ENCODE measurements at regions not wholly inside any gene's neighbourhood (a gene's known extent, or its start where the extent isn't known, plus 50 kb on each side); places are given as distances from the start of the nearest gene placed in this dataset.

GRCh38 chr11:121901886-121902285 lies 214.1 kb downstream of the BLID start:
- TF ChIP-seq, protein P1, sequence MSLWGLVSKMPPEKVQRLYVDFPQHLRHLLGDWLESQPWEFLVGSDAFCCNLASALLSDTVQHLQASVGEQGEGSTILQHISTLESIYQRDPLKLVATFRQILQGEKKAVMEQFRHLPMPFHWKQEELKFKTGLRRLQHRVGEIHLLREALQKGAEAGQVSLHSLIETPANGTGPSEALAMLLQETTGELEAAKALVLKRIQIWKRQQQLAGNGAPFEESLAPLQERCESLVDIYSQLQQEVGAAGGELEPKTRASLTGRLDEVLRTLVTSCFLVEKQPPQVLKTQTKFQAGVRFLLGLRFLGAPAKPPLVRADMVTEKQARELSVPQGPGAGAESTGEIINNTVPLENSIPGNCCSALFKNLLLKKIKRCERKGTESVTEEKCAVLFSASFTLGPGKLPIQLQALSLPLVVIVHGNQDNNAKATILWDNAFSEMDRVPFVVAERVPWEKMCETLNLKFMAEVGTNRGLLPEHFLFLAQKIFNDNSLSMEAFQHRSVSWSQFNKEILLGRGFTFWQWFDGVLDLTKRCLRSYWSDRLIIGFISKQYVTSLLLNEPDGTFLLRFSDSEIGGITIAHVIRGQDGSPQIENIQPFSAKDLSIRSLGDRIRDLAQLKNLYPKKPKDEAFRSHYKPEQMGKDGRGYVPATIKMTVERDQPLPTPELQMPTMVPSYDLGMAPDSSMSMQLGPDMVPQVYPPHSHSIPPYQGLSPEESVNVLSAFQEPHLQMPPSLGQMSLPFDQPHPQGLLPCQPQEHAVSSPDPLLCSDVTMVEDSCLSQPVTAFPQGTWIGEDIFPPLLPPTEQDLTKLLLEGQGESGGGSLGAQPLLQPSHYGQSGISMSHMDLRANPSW (CRISPR knock-in tag; conservative IDR thresholded peaks at IDR 0.05; ENCODE audit: low read depth), result no peak
- TF ChIP-seq RELA (CRISPR knock-in tag; IDR thresholded peaks at IDR 0.05; ENCODE audit: borderline replicate concordance) (no peak), NR3C1 (CRISPR knock-in tag; conservative IDR thresholded peaks at IDR 0.05; ENCODE audit: low read depth) (no peak), FOXK1 (CRISPR knock-in tag; IDR thresholded peaks at IDR 0.05) (no peak), GRHL2 (CRISPR knock-in tag; IDR thresholded peaks at IDR 0.05; ENCODE audit: insufficient replicate concordance, severe bottlenecking) (no peak), ZNF396 (CRISPR knock-in tag; IDR thresholded peaks at IDR 0.05; ENCODE audit: borderline replicate concordance) (no peak), NR1H2 (CRISPR knock-in tag; IDR thresholded peaks at IDR 0.05) (no peak), MYBL2 (CRISPR knock-in tag; IDR thresholded peaks at IDR 0.05) (no peak), MXD4 (CRISPR knock-in tag; IDR thresholded peaks at IDR 0.05; ENCODE audit: borderline replicate concordance) (no peak), ZNF425 (CRISPR knock-in tag; conservative IDR thresholded peaks at IDR 0.05) (no peak), CTCF (IDR thresholded peaks at IDR 0.05) (no peak), NR2C2 (CRISPR knock-in tag; IDR thresholded peaks at IDR 0.05) (no peak), ZNF416 (CRISPR knock-in tag; IDR thresholded peaks at IDR 0.05) (no peak), ZBTB21 (CRISPR knock-in tag; IDR thresholded peaks at IDR 0.05; ENCODE audit: borderline replicate concordance) (no peak)
- TF ChIP-seq, protein P2, sequence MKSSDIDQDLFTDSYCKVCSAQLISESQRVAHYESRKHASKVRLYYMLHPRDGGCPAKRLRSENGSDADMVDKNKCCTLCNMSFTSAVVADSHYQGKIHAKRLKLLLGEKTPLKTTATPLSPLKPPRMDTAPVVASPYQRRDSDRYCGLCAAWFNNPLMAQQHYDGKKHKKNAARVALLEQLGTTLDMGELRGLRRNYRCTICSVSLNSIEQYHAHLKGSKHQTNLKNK (CRISPR knock-in tag; IDR thresholded peaks at IDR 0.05), result no peak
- TF ChIP-seq, protein P3, sequence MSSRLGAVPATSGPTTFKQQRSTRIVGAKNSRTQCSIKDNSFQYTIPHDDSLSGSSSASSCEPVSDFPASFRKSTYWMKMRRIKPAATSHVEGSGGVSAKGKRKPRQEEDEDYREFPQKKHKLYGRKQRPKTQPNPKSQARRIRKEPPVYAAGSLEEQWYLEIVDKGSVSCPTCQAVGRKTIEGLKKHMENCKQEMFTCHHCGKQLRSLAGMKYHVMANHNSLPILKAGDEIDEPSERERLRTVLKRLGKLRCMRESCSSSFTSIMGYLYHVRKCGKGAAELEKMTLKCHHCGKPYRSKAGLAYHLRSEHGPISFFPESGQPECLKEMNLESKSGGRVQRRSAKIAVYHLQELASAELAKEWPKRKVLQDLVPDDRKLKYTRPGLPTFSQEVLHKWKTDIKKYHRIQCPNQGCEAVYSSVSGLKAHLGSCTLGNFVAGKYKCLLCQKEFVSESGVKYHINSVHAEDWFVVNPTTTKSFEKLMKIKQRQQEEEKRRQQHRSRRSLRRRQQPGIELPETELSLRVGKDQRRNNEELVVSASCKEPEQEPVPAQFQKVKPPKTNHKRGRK (CRISPR knock-in tag; IDR thresholded peaks at IDR 0.05; ENCODE audit: borderline replicate concordance), result no peak
- TF ChIP-seq, protein P4, sequence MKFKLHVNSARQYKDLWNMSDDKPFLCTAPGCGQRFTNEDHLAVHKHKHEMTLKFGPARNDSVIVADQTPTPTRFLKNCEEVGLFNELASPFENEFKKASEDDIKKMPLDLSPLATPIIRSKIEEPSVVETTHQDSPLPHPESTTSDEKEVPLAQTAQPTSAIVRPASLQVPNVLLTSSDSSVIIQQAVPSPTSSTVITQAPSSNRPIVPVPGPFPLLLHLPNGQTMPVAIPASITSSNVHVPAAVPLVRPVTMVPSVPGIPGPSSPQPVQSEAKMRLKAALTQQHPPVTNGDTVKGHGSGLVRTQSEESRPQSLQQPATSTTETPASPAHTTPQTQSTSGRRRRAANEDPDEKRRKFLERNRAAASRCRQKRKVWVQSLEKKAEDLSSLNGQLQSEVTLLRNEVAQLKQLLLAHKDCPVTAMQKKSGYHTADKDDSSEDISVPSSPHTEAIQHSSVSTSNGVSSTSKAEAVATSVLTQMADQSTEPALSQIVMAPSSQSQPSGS (CRISPR knock-in tag; IDR thresholded peaks at IDR 0.05; ENCODE audit: borderline replicate concordance, low read depth), result no peak
- TF ChIP-seq, protein P5, sequence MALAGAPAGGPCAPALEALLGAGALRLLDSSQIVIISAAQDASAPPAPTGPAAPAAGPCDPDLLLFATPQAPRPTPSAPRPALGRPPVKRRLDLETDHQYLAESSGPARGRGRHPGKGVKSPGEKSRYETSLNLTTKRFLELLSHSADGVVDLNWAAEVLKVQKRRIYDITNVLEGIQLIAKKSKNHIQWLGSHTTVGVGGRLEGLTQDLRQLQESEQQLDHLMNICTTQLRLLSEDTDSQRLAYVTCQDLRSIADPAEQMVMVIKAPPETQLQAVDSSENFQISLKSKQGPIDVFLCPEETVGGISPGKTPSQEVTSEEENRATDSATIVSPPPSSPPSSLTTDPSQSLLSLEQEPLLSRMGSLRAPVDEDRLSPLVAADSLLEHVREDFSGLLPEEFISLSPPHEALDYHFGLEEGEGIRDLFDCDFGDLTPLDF (CRISPR knock-in tag; IDR thresholded peaks at IDR 0.05), result no peak
- TF ChIP-seq, protein P6, sequence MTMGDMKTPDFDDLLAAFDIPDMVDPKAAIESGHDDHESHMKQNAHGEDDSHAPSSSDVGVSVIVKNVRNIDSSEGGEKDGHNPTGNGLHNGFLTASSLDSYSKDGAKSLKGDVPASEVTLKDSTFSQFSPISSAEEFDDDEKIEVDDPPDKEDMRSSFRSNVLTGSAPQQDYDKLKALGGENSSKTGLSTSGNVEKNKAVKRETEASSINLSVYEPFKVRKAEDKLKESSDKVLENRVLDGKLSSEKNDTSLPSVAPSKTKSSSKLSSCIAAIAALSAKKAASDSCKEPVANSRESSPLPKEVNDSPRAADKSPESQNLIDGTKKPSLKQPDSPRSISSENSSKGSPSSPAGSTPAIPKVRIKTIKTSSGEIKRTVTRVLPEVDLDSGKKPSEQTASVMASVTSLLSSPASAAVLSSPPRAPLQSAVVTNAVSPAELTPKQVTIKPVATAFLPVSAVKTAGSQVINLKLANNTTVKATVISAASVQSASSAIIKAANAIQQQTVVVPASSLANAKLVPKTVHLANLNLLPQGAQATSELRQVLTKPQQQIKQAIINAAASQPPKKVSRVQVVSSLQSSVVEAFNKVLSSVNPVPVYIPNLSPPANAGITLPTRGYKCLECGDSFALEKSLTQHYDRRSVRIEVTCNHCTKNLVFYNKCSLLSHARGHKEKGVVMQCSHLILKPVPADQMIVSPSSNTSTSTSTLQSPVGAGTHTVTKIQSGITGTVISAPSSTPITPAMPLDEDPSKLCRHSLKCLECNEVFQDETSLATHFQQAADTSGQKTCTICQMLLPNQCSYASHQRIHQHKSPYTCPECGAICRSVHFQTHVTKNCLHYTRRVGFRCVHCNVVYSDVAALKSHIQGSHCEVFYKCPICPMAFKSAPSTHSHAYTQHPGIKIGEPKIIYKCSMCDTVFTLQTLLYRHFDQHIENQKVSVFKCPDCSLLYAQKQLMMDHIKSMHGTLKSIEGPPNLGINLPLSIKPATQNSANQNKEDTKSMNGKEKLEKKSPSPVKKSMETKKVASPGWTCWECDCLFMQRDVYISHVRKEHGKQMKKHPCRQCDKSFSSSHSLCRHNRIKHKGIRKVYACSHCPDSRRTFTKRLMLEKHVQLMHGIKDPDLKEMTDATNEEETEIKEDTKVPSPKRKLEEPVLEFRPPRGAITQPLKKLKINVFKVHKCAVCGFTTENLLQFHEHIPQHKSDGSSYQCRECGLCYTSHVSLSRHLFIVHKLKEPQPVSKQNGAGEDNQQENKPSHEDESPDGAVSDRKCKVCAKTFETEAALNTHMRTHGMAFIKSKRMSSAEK (CRISPR knock-in tag; IDR thresholded peaks at IDR 0.05; ENCODE audit: borderline replicate concordance), result no peak
- TF ChIP-seq, protein P7, sequence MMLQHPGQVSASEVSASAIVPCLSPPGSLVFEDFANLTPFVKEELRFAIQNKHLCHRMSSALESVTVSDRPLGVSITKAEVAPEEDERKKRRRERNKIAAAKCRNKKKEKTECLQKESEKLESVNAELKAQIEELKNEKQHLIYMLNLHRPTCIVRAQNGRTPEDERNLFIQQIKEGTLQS (CRISPR knock-in tag; conservative IDR thresholded peaks at IDR 0.05), result no peak
- POLR2A ChIA-PET, result no interaction called here
- H3K9me3 Mint-ChIP-seq, result peaks cover 9% of the 10 kb centered on the region
- H3K27ac Mint-ChIP-seq, result no peak overlapping the region
- peaks cover 2% of the 10 kb centered on the region for H3K4me1 Mint-ChIP-seq
- CTCF ChIA-PET, result no interaction called here
- ATAC-seq (no peak), DNase-seq (ENCODE audit: low spot score) (no peak)
- H3K4me3 Mint-ChIP-seq, result no peak overlapping the region
- peaks cover 2% of the 10 kb centered on the region; the same call in 1 of the 2 replicates for H3K27me3 Mint-ChIP-seq (ENCODE audit: low read depth)
- peaks cover 4% of the 10 kb centered on the region for H3K36me3 Mint-ChIP-seq
